PC-9 (cell line): ENCODE measurements at regions not wholly inside any gene's neighbourhood (a gene's known extent, or its start where the extent isn't known, plus 50 kb on each side); places are given as distances from the start of the nearest gene placed in this dataset.

Source experiments
- EZH2 ChIP-seq: fragments of 200-600 bp; sonication (generic); IDR thresholded peaks from 2 replicates; pipeline ENCODE4 v1.8.0; 2017; ENCODE audit warnings: antibody characterized with exemption, low read depth
- TF ChIP-seq, protein P1 (sequence below): fragments of 200-600 bp; sonication (generic); conservative IDR thresholded peaks from 2 replicates; pipeline ENCODE4 v1.6.1; 2017; ENCODE audit warnings: mixed run types, antibody characterized with exemption, mild to moderate bottlenecking, moderate library complexity

DNA sequence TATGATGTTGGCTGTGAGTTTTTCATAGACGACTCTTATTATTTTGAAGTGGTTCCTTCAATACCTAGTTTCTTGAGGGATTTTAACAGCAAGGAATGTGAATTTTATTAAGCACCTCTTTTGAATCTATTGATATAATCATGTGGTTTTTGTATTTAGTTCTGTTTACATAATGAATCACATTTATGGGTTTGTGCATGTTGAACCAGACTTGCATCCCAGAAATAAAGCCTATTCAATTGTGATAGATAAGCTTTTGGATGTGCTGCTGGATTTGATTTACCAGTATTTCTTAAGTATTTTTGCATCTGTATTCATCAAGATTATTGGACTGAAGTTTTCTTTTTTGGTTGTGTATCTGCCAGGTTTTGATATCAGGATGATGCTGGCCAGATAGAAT is 131.6 kb upstream of the SCN7A start:
- TF ChIP-seq, protein P1, sequence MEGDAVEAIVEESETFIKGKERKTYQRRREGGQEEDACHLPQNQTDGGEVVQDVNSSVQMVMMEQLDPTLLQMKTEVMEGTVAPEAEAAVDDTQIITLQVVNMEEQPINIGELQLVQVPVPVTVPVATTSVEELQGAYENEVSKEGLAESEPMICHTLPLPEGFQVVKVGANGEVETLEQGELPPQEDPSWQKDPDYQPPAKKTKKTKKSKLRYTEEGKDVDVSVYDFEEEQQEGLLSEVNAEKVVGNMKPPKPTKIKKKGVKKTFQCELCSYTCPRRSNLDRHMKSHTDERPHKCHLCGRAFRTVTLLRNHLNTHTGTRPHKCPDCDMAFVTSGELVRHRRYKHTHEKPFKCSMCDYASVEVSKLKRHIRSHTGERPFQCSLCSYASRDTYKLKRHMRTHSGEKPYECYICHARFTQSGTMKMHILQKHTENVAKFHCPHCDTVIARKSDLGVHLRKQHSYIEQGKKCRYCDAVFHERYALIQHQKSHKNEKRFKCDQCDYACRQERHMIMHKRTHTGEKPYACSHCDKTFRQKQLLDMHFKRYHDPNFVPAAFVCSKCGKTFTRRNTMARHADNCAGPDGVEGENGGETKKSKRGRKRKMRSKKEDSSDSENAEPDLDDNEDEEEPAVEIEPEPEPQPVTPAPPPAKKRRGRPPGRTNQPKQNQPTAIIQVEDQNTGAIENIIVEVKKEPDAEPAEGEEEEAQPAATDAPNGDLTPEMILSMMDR: no peak
- TF ChIP-seq EZH2: no peak
